WTC11 (cell line): ENCODE measurements at regions not wholly inside any gene's neighbourhood (a gene's known extent, or its start where the extent isn't known, plus 50 kb on each side); places are given as distances from the start of the nearest gene placed in this dataset.

Source experiments
- ATAC-seq: fragments of 200-7000 bp; cut with Tn5 transposase; 2 replicates; pipeline ENCODE4 v1.10.0; 2021; ENCODE audit warnings: mild to moderate bottlenecking, moderate library complexity
- CTCF ChIA-PET: fragments of 300-600 bp; sonication (Branson Sonifier 250); formaldehyde crosslinking; loops from one replicate; lab custom pipeline; 2021; ENCODE audit warnings: antibody characterized with exemption; lab: Charles Lee
- POLR2A ChIA-PET: fragments of 350-600 bp; sonication (Branson Sonifier 250); formaldehyde crosslinking; loops from one replicate; lab custom pipeline; 2021; ENCODE audit warnings: antibody characterized with exemption; lab: Charles Lee
- DNase-seq: peaks from one replicate; pipeline ENCODE4 v3.0.0; 2021; ENCODE audit warnings: low spot score
- H3K27ac Mint-ChIP-seq: 2 replicates; pipeline ENCODE4 v1.8.0; 2021; ENCODE audit warnings: mixed read lengths
- H3K27me3 Mint-ChIP-seq: 2 replicates; pipeline ENCODE4 v1.8.0; 2021; ENCODE audit warnings: low read depth, mild to moderate bottlenecking, moderate library complexity, mixed read lengths
- H3K36me3 Mint-ChIP-seq: 2 replicates; pipeline ENCODE4 v1.8.0; 2021; ENCODE audit warnings: mixed read lengths
- H3K4me1 Mint-ChIP-seq: 2 replicates; pipeline ENCODE4 v1.8.0; 2022; ENCODE audit warnings: mixed read lengths
- H3K4me3 Mint-ChIP-seq: 2 replicates; pipeline ENCODE4 v1.8.0; 2021; ENCODE audit warnings: mild to moderate bottlenecking, moderate library complexity, mixed read lengths
- H3K9me3 Mint-ChIP-seq: 2 replicates; pipeline ENCODE4 v1.8.0; 2021; ENCODE audit warnings: mixed read lengths
- ATF1 ChIP-seq: sonication (generic); formaldehyde crosslinking; IDR thresholded peaks from 2 replicates; pipeline ENCODE4 v1.8.1; 2023; ENCODE audit warnings: mild to moderate bottlenecking, moderate library complexity, missing genetic modification reagents
- CBFB ChIP-seq: sonication (generic); formaldehyde crosslinking; IDR thresholded peaks from 2 replicates; pipeline ENCODE4 v1.8.1; 2022; ENCODE audit warnings: mild to moderate bottlenecking, low read depth, missing genetic modification reagents
- ETV6 ChIP-seq: sonication (generic); formaldehyde crosslinking; IDR thresholded peaks from 2 replicates; pipeline ENCODE4 v1.8.1; 2022; ENCODE audit warnings: mild to moderate bottlenecking, missing genetic modification reagents
- JAZF1 ChIP-seq: fragments of 250-450 bp; sonication (Bioruptor Pico); IDR thresholded peaks from 2 replicates; pipeline ENCODE4 v1.9.0; 2021; ENCODE audit warnings: moderate library complexity, mild to moderate bottlenecking, inconsistent platforms
- JUN ChIP-seq: sonication (generic); formaldehyde crosslinking; IDR thresholded peaks from 2 replicates; pipeline ENCODE4 v1.8.0; 2023; ENCODE audit warnings: mild to moderate bottlenecking, missing genetic modification reagents
- NFE2L1 ChIP-seq: sonication (generic); formaldehyde crosslinking; IDR thresholded peaks from 2 replicates; pipeline ENCODE4 v1.8.1; 2023; ENCODE audit warnings: missing genetic modification reagents
- PRRX2 ChIP-seq: fragments of 250-450 bp; sonication (Bioruptor Pico); IDR thresholded peaks from 2 replicates; pipeline ENCODE4 v1.8.0; 2021; ENCODE audit warnings: mild to moderate bottlenecking
- ZBTB21 ChIP-seq: sonication (generic); formaldehyde crosslinking; IDR thresholded peaks from 2 replicates; pipeline ENCODE4 v1.8.1; 2023; ENCODE audit warnings: mild to moderate bottlenecking, missing genetic modification reagents, borderline replicate concordance
- ZNF317 ChIP-seq: sonication (generic); formaldehyde crosslinking; IDR thresholded peaks from 2 replicates; pipeline ENCODE4 v1.8.1; 2023; ENCODE audit warnings: low read depth, mild to moderate bottlenecking, moderate library complexity, missing genetic modification reagents, borderline replicate concordance
- ZNF416 ChIP-seq: fragments of 250-450 bp; sonication (Bioruptor Pico); IDR thresholded peaks from 2 replicates; pipeline ENCODE4 v1.9.0; 2021; ENCODE audit warnings: mild to moderate bottlenecking, inconsistent platforms
- TF ChIP-seq, protein P1 (sequence below): fragments of 250-450 bp; sonication (Bioruptor Pico); conservative IDR thresholded peaks from 2 replicates; pipeline ENCODE4 v1.9.0; 2021; ENCODE audit warnings: mild to moderate bottlenecking
- TF ChIP-seq, protein P2 (sequence below): sonication (generic); formaldehyde crosslinking; IDR thresholded peaks from 2 replicates; pipeline ENCODE4 v1.8.0; 2023; ENCODE audit warnings: mild to moderate bottlenecking, missing genetic modification reagents
- TF ChIP-seq, protein P3 (sequence below): sonication (generic); formaldehyde crosslinking; IDR thresholded peaks from 2 replicates; pipeline ENCODE4 v1.8.1; 2022; ENCODE audit warnings: missing genetic modification reagents, borderline replicate concordance
- TF ChIP-seq, protein P4 (sequence below): sonication (generic); formaldehyde crosslinking; IDR thresholded peaks from 2 replicates; pipeline ENCODE4 v1.8.0; 2022; ENCODE audit warnings: mild to moderate bottlenecking, missing genetic modification reagents
- TF ChIP-seq, protein P5 (sequence below): sonication (generic); formaldehyde crosslinking; IDR thresholded peaks from 2 replicates; pipeline ENCODE4 v1.8.1; 2022; ENCODE audit warnings: low read depth, mild to moderate bottlenecking, moderate library complexity, missing genetic modification reagents, borderline replicate concordance
- TF ChIP-seq, protein P6 (sequence below): fragments of 250-450 bp; sonication (Bioruptor Pico); IDR thresholded peaks from 2 replicates; pipeline ENCODE4 v1.9.0; 2021; ENCODE audit warnings: mild to moderate bottlenecking
- TF ChIP-seq, protein P7 (sequence below): sonication (generic); formaldehyde crosslinking; IDR thresholded peaks from 2 replicates; pipeline ENCODE4 v1.8.0; 2022; ENCODE audit warnings: missing genetic modification reagents

DNA sequence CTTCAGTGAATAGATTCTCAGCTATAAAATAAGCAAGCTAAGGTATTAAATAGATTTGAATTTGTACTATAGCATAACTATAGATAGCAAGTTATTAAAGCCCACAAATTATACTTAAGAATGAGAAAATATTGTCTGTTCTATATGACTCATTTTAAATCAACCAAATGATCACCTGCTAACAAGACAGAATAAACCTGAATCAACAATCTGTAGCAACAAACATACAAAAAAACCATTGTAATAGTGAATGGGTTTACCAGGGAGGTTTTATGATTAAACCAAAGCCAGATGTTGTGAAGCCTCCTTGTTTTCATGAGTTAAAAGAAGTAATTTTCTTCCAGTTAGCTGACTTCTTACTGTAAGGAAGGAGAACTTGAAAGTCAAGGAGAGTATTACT lies 71.9 kb upstream of the HTR1B start:
- TF ChIP-seq, protein P1, sequence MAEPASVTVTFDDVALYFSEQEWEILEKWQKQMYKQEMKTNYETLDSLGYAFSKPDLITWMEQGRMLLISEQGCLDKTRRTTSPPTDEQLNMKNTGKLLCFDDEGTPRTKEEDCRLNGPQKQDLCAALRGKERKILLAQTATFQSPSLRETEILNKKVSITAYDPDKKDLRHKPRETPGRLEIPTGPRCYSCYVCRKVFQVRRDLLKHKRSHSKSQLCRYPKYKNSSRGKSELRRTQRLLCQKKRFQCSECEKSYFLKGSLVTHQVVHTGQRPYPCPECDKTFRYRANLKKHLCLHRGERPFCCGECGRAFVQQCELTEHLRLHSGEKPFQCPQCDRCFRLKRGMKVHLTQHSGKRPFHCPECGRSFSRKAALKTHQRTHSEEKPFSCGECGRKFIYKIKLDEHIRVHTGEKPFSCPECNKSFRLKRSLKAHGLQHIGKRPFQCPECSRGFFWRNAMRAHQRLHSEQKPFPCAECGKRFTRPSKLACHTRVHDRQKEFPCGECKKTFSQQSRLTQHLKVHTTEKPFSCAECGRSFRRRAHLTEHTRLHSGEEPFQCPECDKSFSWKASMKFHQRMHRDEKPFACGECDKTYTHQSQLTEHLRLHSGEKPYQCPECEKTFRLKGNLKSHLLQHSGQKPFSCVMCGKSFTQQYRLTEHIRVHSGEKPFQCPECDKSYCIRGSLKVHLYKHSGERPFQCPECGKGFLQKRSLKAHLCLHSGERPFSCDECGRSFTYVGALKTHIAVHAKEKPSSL (CRISPR knock-in tag): no peak
- no peak for TF ChIP-seq CBFB (CRISPR knock-in tag)
- TF ChIP-seq, protein P2, sequence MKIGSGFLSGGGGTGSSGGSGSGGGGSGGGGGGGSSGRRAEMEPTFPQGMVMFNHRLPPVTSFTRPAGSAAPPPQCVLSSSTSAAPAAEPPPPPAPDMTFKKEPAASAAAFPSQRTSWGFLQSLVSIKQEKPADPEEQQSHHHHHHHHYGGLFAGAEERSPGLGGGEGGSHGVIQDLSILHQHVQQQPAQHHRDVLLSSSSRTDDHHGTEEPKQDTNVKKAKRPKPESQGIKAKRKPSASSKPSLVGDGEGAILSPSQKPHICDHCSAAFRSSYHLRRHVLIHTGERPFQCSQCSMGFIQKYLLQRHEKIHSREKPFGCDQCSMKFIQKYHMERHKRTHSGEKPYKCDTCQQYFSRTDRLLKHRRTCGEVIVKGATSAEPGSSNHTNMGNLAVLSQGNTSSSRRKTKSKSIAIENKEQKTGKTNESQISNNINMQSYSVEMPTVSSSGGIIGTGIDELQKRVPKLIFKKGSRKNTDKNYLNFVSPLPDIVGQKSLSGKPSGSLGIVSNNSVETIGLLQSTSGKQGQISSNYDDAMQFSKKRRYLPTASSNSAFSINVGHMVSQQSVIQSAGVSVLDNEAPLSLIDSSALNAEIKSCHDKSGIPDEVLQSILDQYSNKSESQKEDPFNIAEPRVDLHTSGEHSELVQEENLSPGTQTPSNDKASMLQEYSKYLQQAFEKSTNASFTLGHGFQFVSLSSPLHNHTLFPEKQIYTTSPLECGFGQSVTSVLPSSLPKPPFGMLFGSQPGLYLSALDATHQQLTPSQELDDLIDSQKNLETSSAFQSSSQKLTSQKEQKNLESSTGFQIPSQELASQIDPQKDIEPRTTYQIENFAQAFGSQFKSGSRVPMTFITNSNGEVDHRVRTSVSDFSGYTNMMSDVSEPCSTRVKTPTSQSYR: no peak
- no peak for TF ChIP-seq ETV6 (CRISPR knock-in tag)
- no peak for TF ChIP-seq JAZF1 (CRISPR knock-in tag)
- TF ChIP-seq PRRX2 (CRISPR knock-in tag): no peak
- TF ChIP-seq ZNF416 (CRISPR knock-in tag): no peak
- TF ChIP-seq, protein P3, sequence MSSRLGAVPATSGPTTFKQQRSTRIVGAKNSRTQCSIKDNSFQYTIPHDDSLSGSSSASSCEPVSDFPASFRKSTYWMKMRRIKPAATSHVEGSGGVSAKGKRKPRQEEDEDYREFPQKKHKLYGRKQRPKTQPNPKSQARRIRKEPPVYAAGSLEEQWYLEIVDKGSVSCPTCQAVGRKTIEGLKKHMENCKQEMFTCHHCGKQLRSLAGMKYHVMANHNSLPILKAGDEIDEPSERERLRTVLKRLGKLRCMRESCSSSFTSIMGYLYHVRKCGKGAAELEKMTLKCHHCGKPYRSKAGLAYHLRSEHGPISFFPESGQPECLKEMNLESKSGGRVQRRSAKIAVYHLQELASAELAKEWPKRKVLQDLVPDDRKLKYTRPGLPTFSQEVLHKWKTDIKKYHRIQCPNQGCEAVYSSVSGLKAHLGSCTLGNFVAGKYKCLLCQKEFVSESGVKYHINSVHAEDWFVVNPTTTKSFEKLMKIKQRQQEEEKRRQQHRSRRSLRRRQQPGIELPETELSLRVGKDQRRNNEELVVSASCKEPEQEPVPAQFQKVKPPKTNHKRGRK: no peak
- TF ChIP-seq, protein P4, sequence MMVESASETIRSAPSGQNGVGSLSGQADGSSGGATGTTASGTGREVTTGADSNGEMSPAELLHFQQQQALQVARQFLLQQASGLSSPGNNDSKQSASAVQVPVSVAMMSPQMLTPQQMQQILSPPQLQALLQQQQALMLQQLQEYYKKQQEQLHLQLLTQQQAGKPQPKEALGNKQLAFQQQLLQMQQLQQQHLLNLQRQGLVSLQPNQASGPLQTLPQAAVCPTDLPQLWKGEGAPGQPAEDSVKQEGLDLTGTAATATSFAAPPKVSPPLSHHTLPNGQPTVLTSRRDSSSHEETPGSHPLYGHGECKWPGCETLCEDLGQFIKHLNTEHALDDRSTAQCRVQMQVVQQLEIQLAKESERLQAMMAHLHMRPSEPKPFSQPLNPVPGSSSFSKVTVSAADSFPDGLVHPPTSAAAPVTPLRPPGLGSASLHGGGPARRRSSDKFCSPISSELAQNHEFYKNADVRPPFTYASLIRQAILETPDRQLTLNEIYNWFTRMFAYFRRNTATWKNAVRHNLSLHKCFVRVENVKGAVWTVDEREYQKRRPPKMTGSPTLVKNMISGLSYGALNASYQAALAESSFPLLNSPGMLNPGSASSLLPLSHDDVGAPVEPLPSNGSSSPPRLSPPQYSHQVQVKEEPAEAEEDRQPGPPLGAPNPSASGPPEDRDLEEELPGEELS (CRISPR knock-in tag): no peak
- TF ChIP-seq, protein P5, sequence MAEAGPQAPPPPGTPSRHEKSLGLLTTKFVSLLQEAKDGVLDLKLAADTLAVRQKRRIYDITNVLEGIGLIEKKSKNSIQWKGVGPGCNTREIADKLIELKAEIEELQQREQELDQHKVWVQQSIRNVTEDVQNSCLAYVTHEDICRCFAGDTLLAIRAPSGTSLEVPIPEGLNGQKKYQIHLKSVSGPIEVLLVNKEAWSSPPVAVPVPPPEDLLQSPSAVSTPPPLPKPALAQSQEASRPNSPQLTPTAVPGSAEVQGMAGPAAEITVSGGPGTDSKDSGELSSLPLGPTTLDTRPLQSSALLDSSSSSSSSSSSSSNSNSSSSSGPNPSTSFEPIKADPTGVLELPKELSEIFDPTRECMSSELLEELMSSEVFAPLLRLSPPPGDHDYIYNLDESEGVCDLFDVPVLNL (CRISPR knock-in tag): no peak
- TF ChIP-seq ZBTB21 (CRISPR knock-in tag): no peak
- TF ChIP-seq, protein P6, sequence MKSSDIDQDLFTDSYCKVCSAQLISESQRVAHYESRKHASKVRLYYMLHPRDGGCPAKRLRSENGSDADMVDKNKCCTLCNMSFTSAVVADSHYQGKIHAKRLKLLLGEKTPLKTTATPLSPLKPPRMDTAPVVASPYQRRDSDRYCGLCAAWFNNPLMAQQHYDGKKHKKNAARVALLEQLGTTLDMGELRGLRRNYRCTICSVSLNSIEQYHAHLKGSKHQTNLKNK (CRISPR knock-in tag): no peak
- TF ChIP-seq NFE2L1 (CRISPR knock-in tag): no peak
- TF ChIP-seq ATF1 (CRISPR knock-in tag): no peak
- TF ChIP-seq ZNF317 (CRISPR knock-in tag): no peak
- TF ChIP-seq, protein P7, sequence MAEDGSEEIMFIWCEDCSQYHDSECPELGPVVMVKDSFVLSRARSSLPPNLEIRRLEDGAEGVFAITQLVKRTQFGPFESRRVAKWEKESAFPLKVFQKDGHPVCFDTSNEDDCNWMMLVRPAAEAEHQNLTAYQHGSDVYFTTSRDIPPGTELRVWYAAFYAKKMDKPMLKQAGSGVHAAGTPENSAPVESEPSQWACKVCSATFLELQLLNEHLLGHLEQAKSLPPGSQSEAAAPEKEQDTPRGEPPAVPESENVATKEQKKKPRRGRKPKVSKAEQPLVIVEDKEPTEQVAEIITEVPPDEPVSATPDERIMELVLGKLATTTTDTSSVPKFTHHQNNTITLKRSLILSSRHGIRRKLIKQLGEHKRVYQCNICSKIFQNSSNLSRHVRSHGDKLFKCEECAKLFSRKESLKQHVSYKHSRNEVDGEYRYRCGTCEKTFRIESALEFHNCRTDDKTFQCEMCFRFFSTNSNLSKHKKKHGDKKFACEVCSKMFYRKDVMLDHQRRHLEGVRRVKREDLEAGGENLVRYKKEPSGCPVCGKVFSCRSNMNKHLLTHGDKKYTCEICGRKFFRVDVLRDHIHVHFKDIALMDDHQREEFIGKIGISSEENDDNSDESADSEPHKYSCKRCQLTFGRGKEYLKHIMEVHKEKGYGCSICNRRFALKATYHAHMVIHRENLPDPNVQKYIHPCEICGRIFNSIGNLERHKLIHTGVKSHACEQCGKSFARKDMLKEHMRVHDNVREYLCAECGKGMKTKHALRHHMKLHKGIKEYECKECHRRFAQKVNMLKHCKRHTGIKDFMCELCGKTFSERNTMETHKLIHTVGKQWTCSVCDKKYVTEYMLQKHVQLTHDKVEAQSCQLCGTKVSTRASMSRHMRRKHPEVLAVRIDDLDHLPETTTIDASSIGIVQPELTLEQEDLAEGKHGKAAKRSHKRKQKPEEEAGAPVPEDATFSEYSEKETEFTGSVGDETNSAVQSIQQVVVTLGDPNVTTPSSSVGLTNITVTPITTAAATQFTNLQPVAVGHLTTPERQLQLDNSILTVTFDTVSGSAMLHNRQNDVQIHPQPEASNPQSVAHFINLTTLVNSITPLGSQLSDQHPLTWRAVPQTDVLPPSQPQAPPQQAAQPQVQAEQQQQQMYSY (CRISPR knock-in tag): no peak
- no peak for TF ChIP-seq JUN (CRISPR knock-in tag)
- Mint-ChIP-seq H3K27ac (no peak overlapping the region), H3K36me3 (no peaks in the 10 kb centered on the region), H3K4me3 (no peak overlapping the region), H3K9me3 (peaks cover 11% of the 10 kb centered on the region), H3K4me1 (no peaks in the 10 kb centered on the region), H3K27me3 (no peaks in the 10 kb centered on the region)
- CTCF ChIA-PET: no interaction called here
- no peak for DNase-seq
- ATAC-seq: no peak
- POLR2A ChIA-PET: no interaction called here
